Iris pigment epithelial cell (primary cell): ENCODE measurements at regions not wholly inside any gene's neighbourhood (a gene's known extent, or its start where the extent isn't known, plus 50 kb on each side); places are given as distances from the start of the nearest gene placed in this dataset.
"Not testable (repeated sequence)": the region's sequence is repeated elsewhere in the genome, so short reads cannot be mapped to it uniquely, and the experiment has no call there.

Source experiments
- DNase-seq: peaks from one replicate; pipeline ENCODE4 v3.0.0-alpha.2; 2011; ENCODE audit warnings: low read depth

- no peak for DNase-seq
These were observed 103.5 kb upstream of the TMPRSS2 start for GRCh38 chr21:41611441-41611840.

DNA sequence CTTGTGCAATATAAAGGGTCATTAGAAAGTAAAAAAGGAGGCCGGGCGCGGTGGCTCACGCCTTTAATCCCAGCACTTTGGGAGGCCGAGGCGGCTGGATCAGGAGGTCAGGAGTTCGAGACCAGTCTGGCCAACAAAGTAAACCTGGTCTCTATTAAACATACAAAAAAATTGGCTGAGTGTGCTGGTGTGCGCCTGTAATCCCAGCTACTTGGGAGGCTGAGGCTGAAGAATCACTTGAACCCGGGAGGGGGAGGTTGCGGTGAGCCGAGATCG, 102.8 kb upstream of the TMPRSS2 start:
- DNase-seq = not testable (repeated sequence)

DNA sequence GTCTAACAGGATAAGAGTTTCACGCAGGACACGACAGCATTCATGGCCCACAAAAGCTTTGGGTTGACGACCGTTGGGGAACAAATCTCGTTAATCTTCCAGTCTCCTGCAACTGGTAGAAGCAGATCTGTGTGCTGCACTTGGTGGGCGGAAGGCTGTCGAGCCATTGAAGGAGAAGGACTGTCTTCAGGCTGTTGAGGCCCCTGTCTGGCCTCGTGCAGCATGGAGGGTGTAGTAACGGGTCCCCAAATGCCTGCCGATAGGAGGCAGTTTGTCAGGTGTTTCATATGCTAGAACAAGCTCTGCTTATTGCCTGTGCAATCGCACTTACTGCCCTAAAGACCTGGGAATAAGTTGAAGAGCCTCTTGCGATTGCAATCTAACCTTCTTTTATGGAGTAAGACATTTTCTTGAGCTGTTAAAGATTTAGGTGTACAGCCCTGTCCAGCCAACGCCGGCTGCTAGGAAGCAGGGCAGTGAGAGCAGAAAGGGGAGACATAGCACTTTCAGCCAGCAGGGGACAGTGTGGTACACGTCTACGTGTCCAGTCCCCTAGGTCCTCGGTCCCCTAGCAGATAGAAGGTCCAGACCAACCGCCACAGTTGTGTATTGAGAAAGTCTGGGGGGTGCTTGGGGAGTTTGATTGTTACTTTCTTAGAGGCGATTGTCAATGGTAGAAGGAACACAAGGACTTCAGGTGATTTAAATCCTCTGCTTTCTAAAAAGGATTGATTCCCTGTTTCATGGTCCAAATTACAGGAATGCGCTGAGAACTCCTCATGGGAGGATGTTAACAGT, 102.3 kb upstream of the TMPRSS2 start:
- DNase-seq = peak; percentile 57

GRCh38 chr21:41606706-41607105, 98.7 kb upstream of the TMPRSS2 start:
- DNase-seq = no peak

- no peak for DNase-seq
These were observed 98.0 kb upstream of the TMPRSS2 start for GRCh38 chr21:41605934-41606285.

- no peak for DNase-seq
These were observed 97.4 kb upstream of the TMPRSS2 start for GRCh38 chr21:41605178-41605933.

DNA sequence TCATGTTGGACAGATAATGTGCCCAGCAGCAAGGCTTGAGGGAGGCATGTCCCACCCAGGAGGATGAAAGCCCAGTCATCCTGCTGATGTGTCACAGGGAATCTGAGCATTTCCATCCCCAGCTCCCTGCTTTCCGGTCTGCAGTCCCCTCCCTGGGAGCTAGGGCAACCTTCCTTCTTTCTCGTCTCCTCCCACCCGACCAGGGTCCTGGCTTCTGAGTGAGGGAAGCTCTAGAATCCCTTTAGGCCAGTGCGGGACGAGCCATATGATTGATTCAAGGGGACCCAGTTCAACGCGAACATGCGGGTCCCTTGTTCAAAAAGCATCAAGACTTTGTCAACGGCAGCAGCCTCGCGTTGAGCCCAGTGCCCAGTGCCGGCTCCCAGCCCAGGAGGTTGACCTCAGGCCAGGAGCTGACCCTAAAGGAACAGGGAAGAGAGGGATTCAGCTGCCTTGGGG, 96.7 kb upstream of the TMPRSS2 start:
- no peak for DNase-seq

DNA sequence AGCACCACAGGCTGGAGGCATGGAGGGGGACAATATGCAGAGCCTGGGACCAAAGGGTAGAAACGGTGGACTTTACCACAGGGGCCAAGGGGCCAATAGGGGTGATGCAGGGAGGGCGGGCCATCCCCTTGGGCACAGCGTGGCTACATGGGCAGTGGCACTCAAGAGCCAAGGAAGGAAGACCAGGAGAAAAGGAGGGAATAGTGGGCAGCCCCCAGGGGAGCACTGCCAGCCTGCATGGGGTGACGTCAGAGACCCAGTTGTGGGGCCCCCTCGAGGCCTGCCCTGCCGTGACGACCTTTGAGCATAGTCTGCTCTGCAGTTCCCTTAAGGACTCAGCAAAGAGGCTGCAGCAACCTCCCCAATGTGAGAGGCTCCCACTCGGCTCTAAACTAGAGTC, 95.5 kb upstream of the TMPRSS2 start:
- no peak for DNase-seq

DNA sequence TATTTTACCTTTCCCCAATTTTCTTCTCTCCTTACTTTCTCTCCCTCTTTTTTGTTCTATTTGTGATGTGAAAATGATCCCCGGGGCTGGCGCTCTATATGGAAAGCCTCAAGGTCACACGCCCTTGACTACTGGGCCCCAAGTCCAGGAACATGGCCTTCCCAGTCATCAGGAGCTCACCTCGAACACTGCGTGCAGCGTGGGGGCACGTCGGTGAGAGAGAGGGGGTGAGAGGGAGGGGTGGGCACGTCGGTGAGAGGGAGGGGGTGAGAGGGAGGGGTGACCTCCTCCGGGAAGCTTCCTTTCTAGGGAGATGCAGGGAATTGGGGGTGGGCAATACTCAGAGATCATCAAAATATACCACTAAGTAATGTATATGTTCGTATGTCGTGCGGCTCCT, 94.6 kb upstream of the TMPRSS2 start:
- no peak for DNase-seq

DNA sequence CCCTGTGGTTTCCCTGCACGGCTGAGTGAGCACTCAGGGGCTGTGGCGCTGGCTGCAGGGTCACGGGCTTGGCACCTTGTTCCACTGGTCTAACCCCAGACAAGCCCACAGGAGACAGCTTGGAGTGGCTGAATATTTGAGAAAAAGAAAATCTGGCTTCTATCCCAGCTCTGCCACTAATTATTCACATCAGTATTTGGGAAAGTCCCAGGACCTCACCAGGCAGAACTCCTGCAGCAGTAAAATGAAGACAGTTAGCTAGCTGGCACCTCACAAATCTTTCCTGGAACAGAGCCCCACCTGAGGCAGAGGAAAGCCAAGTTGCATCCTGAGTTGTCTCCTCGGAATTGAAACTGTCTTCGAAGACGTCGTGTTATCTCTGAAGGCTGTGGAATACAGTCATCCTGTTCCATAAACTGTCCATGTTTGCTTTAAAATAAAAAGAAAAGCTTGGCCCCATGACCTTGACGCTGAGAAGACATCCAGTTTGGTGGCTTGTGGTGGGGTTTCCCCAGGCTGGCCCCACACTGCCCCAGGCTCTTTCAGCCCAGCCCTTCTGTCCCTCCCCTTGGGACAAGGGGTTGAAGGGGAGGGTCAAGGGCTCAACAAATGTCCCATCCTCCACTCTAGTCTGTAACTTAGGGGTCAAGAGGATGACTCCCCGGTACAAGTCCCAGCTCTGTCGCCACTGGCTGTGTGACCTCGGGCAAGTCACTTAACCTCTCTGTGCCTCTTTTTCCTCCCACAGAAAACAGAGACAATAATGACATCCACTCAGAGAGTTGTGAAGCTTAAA, 93.8 kb upstream of the TMPRSS2 start:
- peak; percentile 3 for DNase-seq

- DNase-seq = no peak
These were observed 93.1 kb upstream of the TMPRSS2 start for GRCh38 chr21:41600961-41601572.

DNA sequence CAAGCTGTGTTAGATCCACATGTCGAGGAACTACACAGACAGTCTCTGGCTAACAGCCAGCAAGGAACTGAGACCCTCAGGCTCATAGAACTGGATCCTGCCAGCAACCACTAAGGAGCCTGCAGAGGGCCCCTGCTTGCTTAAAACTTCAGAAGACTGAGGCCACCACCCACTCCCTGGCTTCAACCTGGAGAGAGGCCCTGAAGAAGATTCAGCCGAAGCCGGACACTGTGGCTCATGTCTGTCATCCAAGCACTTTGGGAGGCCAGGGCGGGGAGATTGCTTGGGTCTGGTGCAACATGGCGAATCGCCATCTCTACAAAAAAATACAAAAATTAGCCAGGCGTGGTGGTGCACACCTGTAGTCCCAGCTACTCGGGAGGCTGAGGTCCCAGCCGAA, 92.6 kb upstream of the TMPRSS2 start:
- DNase-seq = no peak

DNA sequence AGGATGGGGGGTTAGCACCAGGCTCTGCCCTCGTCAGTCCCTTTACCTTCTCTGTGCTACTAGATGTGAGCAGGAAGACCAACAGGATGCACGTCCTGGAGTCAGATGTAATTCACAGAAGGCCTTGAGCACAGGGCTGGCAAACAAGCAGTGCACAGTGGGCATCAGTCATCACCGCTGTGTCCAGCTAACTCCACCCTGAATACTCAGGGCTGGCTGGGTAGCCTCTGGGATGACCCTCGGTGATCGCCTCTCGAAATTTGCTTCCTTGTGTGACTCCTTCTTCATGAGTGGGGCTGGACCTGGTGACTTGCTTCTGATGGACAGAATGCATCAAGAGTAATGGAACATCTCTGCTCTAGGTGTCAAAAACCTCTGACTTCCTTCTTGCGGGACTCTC, 92.2 kb upstream of the TMPRSS2 start:
- DNase-seq = no peak

GRCh38 chr21:41598561-41599431, 90.8 kb upstream of the TMPRSS2 start:
- no peak for DNase-seq

- no peak for DNase-seq
These were observed 89.9 kb upstream of the TMPRSS2 start for GRCh38 chr21:41597811-41598231.

GRCh38 chr21:41597227-41597626, 89.3 kb upstream of the TMPRSS2 start:
- DNase-seq = no peak

GRCh38 chr21:41596241-41596925, 88.4 kb upstream of the TMPRSS2 start:
- DNase-seq = no peak

DNA sequence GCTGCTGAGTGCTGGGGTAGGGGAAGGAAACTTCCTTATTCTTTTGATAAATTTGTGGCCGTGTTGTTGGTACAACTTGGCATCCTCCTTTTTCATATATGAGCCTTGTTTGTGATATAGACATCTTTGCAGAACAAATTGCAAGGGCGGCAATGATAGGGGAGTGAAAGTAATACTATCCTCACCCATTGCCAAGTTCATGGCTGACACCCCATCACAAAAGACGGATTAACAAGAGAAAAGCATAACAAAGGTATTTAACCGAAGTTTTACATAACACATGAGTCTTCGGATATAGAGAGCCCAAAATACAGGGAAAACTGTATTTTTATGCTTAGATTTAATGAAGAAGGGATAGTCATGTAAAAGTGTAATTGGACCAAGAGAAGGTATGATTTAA, 86.3 kb upstream of the TMPRSS2 start:
- no peak for DNase-seq

DNA sequence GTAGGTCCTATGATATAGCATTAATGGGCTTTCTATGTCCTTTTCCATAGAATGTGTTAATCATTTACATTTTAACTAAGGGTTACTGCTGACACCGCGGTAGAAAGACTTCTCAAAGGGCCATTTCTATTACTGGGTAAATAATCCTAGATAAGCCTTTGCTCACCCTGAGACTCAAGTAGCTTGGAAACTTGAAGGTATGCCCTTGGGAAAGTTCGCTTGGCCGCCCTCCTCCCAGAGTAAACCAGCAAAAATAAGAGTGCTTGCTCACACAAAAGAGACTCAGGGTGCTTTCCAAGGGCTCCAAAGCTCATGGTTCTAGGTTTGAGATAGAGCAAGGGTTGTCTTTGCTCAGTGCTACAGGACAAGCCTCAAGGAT, 85.8 kb upstream of the TMPRSS2 start:
- no peak for DNase-seq

- no peak for DNase-seq
These were observed 85.2 kb upstream of the TMPRSS2 start for GRCh38 chr21:41593051-41593759.
